ENCODE measurements at regions not wholly inside any gene's neighbourhood (a gene's known extent, or its start where the extent isn't known, plus 50 kb on each side); places are given as distances from the start of the nearest gene placed in this dataset.

DNA sequence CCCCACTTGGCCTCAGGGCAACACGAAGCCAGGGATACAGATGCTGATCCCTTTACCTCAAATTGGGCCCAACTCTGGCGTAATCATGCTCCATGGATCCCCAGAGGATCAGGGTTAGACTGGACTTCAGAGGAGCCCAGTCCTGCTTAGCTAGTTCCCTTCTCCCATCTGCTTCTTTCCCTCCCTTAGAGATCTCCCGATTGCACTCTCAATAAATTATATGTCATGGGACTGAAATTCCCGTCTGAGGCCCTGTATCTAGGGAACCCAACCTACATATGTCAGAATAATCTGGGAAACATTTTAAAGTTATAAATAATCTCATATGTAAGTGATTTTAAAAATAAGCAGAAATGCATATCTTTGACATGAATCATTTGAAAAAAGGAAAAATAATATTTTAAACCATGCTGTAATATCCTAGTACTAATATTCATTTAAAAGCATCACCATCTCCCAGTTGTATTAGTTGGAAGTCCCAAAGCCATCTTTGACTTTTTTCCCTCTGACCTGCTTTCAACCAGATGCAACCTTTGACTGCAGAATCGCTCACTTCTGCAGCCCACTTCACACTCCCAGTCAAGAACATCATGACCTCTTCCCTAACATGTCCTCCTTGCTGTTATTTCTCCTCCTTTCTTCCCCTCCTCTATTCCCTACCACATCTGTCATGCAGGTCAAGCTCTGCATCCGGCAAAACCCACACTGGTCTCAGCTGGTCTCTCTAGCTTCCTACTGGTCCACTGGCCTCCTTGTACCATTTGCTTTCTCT, 393.6 kb downstream of the BTBD3 start:
- no peak overlapping the region for H3K9ac ChIP-seq (ENCODE audit: low read length)
- H3K27me3 ChIP-seq (ENCODE audit: control insufficient read depth, insufficient read depth, low read length), result no peaks in the 10 kb centered on the region
- H3K27ac ChIP-seq (ENCODE audit: low read length), result no peak overlapping the region
- no peaks in the 10 kb centered on the region for H3K9me3 ChIP-seq (ENCODE audit: control insufficient read depth, low read depth, low read length)
- H3K4me1 ChIP-seq (ENCODE audit: control insufficient read depth, low read depth, low read length), result no peaks in the 10 kb centered on the region
- no peaks in the 10 kb centered on the region for H3K36me3 ChIP-seq (ENCODE audit: control insufficient read depth, low read depth, low read length)
- no peak overlapping the region for H3K4me3 ChIP-seq (ENCODE audit: low read length)

DNA sequence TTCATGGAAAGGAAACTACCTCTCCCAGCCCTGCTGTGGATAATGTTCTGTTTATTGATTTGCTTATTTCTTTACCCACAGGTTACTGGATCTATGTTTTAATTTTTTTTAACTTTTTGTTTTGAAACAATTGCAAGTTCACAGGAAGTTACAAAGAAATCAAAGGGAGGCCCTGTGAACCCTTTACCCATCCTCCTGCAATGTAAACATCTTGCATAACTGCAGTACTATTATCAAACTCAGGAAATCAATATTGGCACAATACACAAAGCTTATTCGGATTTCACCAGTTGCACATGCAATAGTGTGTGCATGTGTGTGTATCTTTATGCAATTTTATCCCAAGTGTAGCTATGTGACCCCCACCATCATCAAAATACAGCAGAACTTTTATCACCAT, 398.0 kb downstream of the BTBD3 start:
- H3K9ac ChIP-seq (ENCODE audit: low read length), result no peak overlapping the region
- H3K36me3 ChIP-seq (ENCODE audit: control insufficient read depth, low read depth, low read length), result no peaks in the 10 kb centered on the region
- no peak overlapping the region for H3K4me3 ChIP-seq (ENCODE audit: low read length)
- no peaks in the 10 kb centered on the region for H3K4me1 ChIP-seq (ENCODE audit: control insufficient read depth, low read depth, low read length)
- no peaks in the 10 kb centered on the region for H3K9me3 ChIP-seq (ENCODE audit: control insufficient read depth, low read depth, low read length)
- H3K27ac ChIP-seq (ENCODE audit: low read length), result no peak overlapping the region
- no peaks in the 10 kb centered on the region for H3K27me3 ChIP-seq (ENCODE audit: control insufficient read depth, insufficient read depth, low read length)

GRCh38 chr20:12316794-12317193, 399.1 kb downstream of the BTBD3 start:
- Histone ChIP-seq H3K9ac (ENCODE audit: low read length) (no peak overlapping the region), H3K4me1 (ENCODE audit: control insufficient read depth, low read depth, low read length) (no peaks in the 10 kb centered on the region), H3K27ac (ENCODE audit: low read length) (no peak overlapping the region), H3K36me3 (ENCODE audit: control insufficient read depth, low read depth, low read length) (no peaks in the 10 kb centered on the region), H3K4me3 (ENCODE audit: low read length) (no peak overlapping the region), H3K27me3 (ENCODE audit: control insufficient read depth, insufficient read depth, low read length) (no peaks in the 10 kb centered on the region), H3K9me3 (ENCODE audit: control insufficient read depth, low read depth, low read length) (no peaks in the 10 kb centered on the region)

DNA sequence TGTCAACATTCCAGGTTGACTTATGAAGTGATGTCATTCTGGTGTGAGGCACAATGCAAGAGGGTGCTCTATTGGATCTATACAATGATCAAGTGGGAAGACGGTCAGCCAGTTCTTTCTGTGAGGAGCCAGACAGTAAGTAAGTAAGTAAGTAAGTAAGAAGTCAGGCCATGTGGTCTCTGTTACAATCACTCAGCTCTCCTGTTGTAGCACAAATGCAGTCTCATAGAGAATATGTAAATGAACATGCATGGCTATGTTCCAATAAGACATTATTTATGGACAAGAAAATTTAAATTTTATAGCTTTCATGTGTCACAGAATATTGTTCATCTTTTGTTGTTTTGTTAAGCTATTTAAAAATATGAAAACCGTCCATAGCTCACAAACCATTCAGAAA, 399.7 kb downstream of the BTBD3 start:
- Histone ChIP-seq H3K9ac (ENCODE audit: low read length) (no peak overlapping the region), H3K4me1 (ENCODE audit: control insufficient read depth, low read depth, low read length) (no peaks in the 10 kb centered on the region), H3K9me3 (ENCODE audit: control insufficient read depth, low read depth, low read length) (no peaks in the 10 kb centered on the region), H3K4me3 (ENCODE audit: low read length) (no peak overlapping the region), H3K36me3 (ENCODE audit: control insufficient read depth, low read depth, low read length) (no peaks in the 10 kb centered on the region), H3K27me3 (ENCODE audit: control insufficient read depth, insufficient read depth, low read length) (no peaks in the 10 kb centered on the region), H3K27ac (ENCODE audit: low read length) (no peak overlapping the region)

- Histone ChIP-seq H3K4me1 (ENCODE audit: control insufficient read depth, low read depth, low read length) (no peaks in the 10 kb centered on the region), H3K4me3 (ENCODE audit: low read length) (no peak overlapping the region), H3K9me3 (ENCODE audit: control insufficient read depth, low read depth, low read length) (no peaks in the 10 kb centered on the region), H3K36me3 (ENCODE audit: control insufficient read depth, low read depth, low read length) (no peaks in the 10 kb centered on the region), H3K9ac (ENCODE audit: low read length) (no peak overlapping the region), H3K27me3 (ENCODE audit: control insufficient read depth, insufficient read depth, low read length) (no peaks in the 10 kb centered on the region), H3K27ac (ENCODE audit: low read length) (no peak overlapping the region)
Measured at GRCh38 chr20:12318043-12318442, 400.4 kb downstream of the BTBD3 start.

- H3K9ac ChIP-seq (ENCODE audit: low read length), result no peak overlapping the region
Measured at GRCh38 chr20:12321736-12322135, 404.0 kb downstream of the BTBD3 start.

DNA sequence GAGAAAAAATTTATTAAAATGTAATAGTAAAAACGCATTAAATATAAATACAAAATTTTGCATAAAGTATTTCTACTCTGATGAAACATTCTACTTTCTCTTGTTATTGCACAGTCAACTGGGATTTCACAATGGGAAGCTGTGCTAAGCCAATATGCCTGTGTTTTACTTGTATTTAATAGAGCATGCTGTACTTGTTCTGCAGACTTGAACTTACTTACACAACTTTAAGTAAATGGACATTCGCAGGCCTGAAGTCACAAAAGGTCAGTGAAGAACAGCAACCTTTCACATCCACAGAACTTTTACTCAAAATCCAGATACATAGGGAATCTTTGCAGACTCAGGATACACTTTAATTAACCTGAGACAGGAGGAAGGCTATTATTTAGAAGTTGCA, 409.5 kb downstream of the BTBD3 start:
- Histone ChIP-seq H3K9me3 (ENCODE audit: control insufficient read depth, low read depth, low read length) (no peaks in the 10 kb centered on the region), H3K27ac (ENCODE audit: low read length) (no peak overlapping the region), H3K27me3 (ENCODE audit: control insufficient read depth, insufficient read depth, low read length) (no peaks in the 10 kb centered on the region), H3K4me1 (ENCODE audit: control insufficient read depth, low read depth, low read length) (no peaks in the 10 kb centered on the region), H3K4me3 (ENCODE audit: low read length) (no peak overlapping the region), H3K9ac (ENCODE audit: low read length) (no peak overlapping the region), H3K36me3 (ENCODE audit: control insufficient read depth, low read depth, low read length) (no peaks in the 10 kb centered on the region)

More at GRCh38 chr20:12321736-12322135, 404.0 kb downstream of the BTBD3 start:
- Histone ChIP-seq H3K4me1 (ENCODE audit: control insufficient read depth, low read depth, low read length) (no peaks in the 10 kb centered on the region), H3K27me3 (ENCODE audit: control insufficient read depth, insufficient read depth, low read length) (no peaks in the 10 kb centered on the region), H3K27ac (ENCODE audit: low read length) (no peak overlapping the region), H3K4me3 (ENCODE audit: low read length) (no peak overlapping the region), H3K36me3 (ENCODE audit: control insufficient read depth, low read depth, low read length) (no peaks in the 10 kb centered on the region), H3K9me3 (ENCODE audit: control insufficient read depth, low read depth, low read length) (no peaks in the 10 kb centered on the region)

DNA sequence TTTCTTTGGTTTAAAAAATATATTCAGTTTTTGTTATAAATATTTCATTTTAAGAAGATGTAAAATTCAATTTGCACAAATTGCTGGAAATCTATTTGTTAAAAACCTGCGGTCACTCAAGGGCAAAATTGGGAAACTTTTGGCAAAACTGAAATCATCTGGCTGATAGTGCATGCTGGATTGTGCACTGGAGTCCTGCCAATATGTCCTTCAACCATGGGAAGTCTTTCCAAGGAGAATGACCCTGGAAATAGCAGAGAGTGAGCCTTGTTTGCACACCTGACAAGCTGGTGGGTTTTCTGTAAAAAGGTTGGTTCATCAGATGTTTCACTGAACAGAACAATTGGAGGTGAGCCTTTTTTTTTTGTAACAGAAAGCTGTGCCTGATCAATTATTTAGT, 413.5 kb downstream of the BTBD3 start:
- Histone ChIP-seq H3K4me1 (ENCODE audit: control insufficient read depth, low read depth, low read length) (no peaks in the 10 kb centered on the region), H3K27me3 (ENCODE audit: control insufficient read depth, insufficient read depth, low read length) (no peaks in the 10 kb centered on the region), H3K4me3 (ENCODE audit: low read length) (no peak overlapping the region), H3K27ac (ENCODE audit: low read length) (no peak overlapping the region), H3K9me3 (ENCODE audit: control insufficient read depth, low read depth, low read length) (no peaks in the 10 kb centered on the region), H3K9ac (ENCODE audit: low read length) (no peak overlapping the region), H3K36me3 (ENCODE audit: control insufficient read depth, low read depth, low read length) (no peaks in the 10 kb centered on the region)

DNA sequence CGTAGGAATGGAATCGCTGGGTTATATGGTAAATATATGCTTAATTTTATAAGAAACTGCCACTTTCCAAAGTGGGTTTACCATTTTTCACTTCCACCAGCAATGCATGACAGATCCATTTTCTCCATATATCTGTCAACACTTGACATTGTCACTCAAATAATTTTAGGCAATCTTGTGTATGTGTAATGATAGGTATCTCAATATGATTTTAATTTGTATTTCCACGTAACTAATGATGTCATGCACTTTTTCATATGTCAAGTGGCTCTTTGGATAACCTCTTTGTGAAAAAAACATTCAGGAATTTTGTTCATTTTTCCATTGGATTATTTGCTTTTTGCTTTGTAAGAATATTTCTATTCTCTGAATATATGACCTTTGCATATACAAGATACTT, 419.9 kb downstream of the BTBD3 start:
- Histone ChIP-seq H3K9me3 (ENCODE audit: control insufficient read depth, low read depth, low read length) (no peaks in the 10 kb centered on the region), H3K4me3 (ENCODE audit: low read length) (no peak overlapping the region), H3K36me3 (ENCODE audit: control insufficient read depth, low read depth, low read length) (no peaks in the 10 kb centered on the region), H3K27ac (ENCODE audit: low read length) (no peak overlapping the region), H3K4me1 (ENCODE audit: control insufficient read depth, low read depth, low read length) (no peaks in the 10 kb centered on the region), H3K27me3 (ENCODE audit: control insufficient read depth, insufficient read depth, low read length) (no peaks in the 10 kb centered on the region), H3K9ac (ENCODE audit: low read length) (no peak overlapping the region)

DNA sequence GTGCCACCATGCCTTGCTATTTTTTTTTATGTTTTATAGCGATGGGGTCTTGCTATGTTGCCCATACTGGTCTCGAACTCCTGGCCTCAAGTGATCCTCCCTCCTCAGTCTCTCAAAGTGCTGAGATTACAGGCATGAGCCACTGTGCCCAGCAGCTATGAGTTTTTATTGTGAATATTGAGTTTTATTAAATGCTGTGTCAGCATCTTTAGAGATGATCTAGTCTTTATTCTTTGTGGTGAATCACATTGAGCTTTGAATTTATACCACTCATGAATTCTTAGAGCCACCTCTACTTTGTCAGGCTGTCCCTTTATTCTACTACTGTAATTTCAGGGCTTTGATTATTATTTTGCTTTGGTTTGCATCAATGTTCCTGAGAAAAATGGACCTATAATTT, 428.3 kb downstream of the BTBD3 start:
- H3K4me3 ChIP-seq (ENCODE audit: low read length), result no peak overlapping the region
- no peak overlapping the region for H3K27ac ChIP-seq (ENCODE audit: low read length)
- H3K36me3 ChIP-seq (ENCODE audit: control insufficient read depth, low read depth, low read length), result no peaks in the 10 kb centered on the region
- H3K9ac ChIP-seq (ENCODE audit: low read length), result no peak overlapping the region
- H3K27me3 ChIP-seq (ENCODE audit: control insufficient read depth, insufficient read depth, low read length), result no peaks in the 10 kb centered on the region
- peaks cover 9% of the 10 kb centered on the region for H3K4me1 ChIP-seq (ENCODE audit: control insufficient read depth, low read depth, low read length)
- no peaks in the 10 kb centered on the region for H3K9me3 ChIP-seq (ENCODE audit: control insufficient read depth, low read depth, low read length)

GRCh38 chr20:12353842-12354241, 436.1 kb downstream of the BTBD3 start:
- H3K36me3 ChIP-seq (ENCODE audit: control insufficient read depth, low read depth, low read length), result no peaks in the 10 kb centered on the region
- no peak overlapping the region for H3K9ac ChIP-seq (ENCODE audit: low read length)
- no peak overlapping the region for H3K27ac ChIP-seq (ENCODE audit: low read length)
- no peaks in the 10 kb centered on the region for H3K9me3 ChIP-seq (ENCODE audit: control insufficient read depth, low read depth, low read length)
- no peak overlapping the region for H3K4me3 ChIP-seq (ENCODE audit: low read length)
- H3K4me1 ChIP-seq (ENCODE audit: control insufficient read depth, low read depth, low read length), result peaks cover 9% of the 10 kb centered on the region
- no peaks in the 10 kb centered on the region for H3K27me3 ChIP-seq (ENCODE audit: control insufficient read depth, insufficient read depth, low read length)

DNA sequence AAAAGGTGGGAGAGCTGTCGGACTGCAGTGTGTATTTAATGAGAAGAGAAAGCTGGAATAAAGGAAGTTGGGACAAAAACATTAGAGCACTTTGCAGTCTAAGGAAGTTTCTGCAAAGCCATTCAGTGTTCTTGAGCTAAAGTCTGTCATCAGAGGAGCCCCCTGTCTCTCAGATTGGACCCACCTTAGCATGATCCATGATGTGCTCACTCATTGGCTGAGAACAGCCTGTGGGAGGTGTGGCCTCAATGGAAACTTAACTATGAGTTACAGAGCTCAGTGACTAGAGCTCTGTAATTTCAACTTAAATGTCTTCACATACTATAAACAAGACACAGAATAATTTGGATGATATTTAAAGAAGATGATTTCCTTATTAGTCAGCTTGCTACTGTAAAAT, 437.0 kb downstream of the BTBD3 start:
- no peaks in the 10 kb centered on the region for H3K9me3 ChIP-seq (ENCODE audit: control insufficient read depth, low read depth, low read length)
- no peaks in the 10 kb centered on the region for H3K36me3 ChIP-seq (ENCODE audit: control insufficient read depth, low read depth, low read length)
- no peak overlapping the region for H3K27ac ChIP-seq (ENCODE audit: low read length)
- H3K4me1 ChIP-seq (ENCODE audit: control insufficient read depth, low read depth, low read length), result peaks cover 4% of the 10 kb centered on the region
- no peak overlapping the region for H3K9ac ChIP-seq (ENCODE audit: low read length)
- H3K4me3 ChIP-seq (ENCODE audit: low read length), result no peak overlapping the region
- H3K27me3 ChIP-seq (ENCODE audit: control insufficient read depth, insufficient read depth, low read length), result no peaks in the 10 kb centered on the region
